IMR-90 (cell line): ENCODE measurements at regions not wholly inside any gene's neighbourhood (a gene's known extent, or its start where the extent isn't known, plus 50 kb on each side); places are given as distances from the start of the nearest gene placed in this dataset.

Source experiments
- ATAC-seq: fragments of 200-7000 bp; cut with Tn5 transposase; 2 replicates; pipeline ENCODE4 v1.9.1; 2020; ENCODE audit warnings: low read depth, mild to moderate bottlenecking, moderate library complexity
- BruUV-seq: library from RNA; stranded (reverse); fragments of 400-500 nt; replicated peaks from 2 replicates; lab custom pipeline; 2021; lab: Mats Ljungman, UMichigan
- CTCF ChIA-PET: fragments of 300-600 bp; formaldehyde crosslinking; extraction: SDS; loops from one replicate; lab custom pipeline; 2021; ENCODE audit warnings: antibody characterized with exemption; lab: Yijun Ruan, JAX
- POLR2A ChIA-PET: fragments of 300-600 bp; sonication (Branson Sonifier 250); formaldehyde crosslinking; loops from one replicate; lab custom pipeline; 2022; ENCODE audit warnings: antibody characterized with exemption; ENCODE audit not compliant: unreplicated experiment; lab: Charles Lee
- DNase-seq: peaks from one replicate; pipeline ENCODE4 v3.0.0; 2013
- H2AFZ ChIP-seq: replicated peaks from 2 replicates; pipeline ENCODE3; 2013; ENCODE audit warnings: low read length, mild to moderate bottlenecking; ENCODE audit not compliant: poor library complexity
- H2AK5ac ChIP-seq: 2 replicates; pipeline ENCODE4 v1.6.1; 2013; ENCODE audit warnings: low read depth, low read length, inconsistent platforms
- H2AK9ac ChIP-seq: replicated peaks from 2 replicates; pipeline ENCODE3; 2013; ENCODE audit warnings: mild to moderate bottlenecking, low read depth, low read length, moderate library complexity; ENCODE audit not compliant: poor library complexity
- H2BK120ac ChIP-seq: 2 replicates; pipeline ENCODE4 v1.6.1; 2013; ENCODE audit warnings: low read depth, low read length, inconsistent platforms
- H2BK15ac ChIP-seq: 3 replicates; pipeline ENCODE4 v1.6.1; 2013; ENCODE audit warnings: low read depth, low read length, inconsistent platforms
- H2BK20ac ChIP-seq: 2 replicates; pipeline ENCODE4 v1.6.1; 2013; ENCODE audit warnings: low read depth, mild to moderate bottlenecking, inconsistent platforms, low read length, moderate library complexity
- H2BK5ac ChIP-seq: 2 replicates; pipeline ENCODE4 v1.6.1; 2013; ENCODE audit warnings: mild to moderate bottlenecking, low read depth, low read length, inconsistent platforms; ENCODE audit not compliant: poor library complexity, severe bottlenecking
- H3K14ac ChIP-seq: replicated peaks from 2 replicates; pipeline ENCODE4 v1.6.1; 2013; ENCODE audit warnings: low read depth, low read length, inconsistent platforms
- H3K18ac ChIP-seq: 2 replicates; pipeline ENCODE4 v1.6.1; 2013; ENCODE audit warnings: low read depth, low read length, control low read depth
- H3K23ac ChIP-seq: 2 replicates; pipeline ENCODE4 v1.6.1; 2013; ENCODE audit warnings: low read depth, low read length, inconsistent platforms
- H3K27ac ChIP-seq: 2 replicates; pipeline ENCODE4 v1.5.1; 2013; ENCODE audit warnings: mild to moderate bottlenecking, control low read depth, low read length; ENCODE audit not compliant: insufficient read depth
- H3K27me3 ChIP-seq: 2 replicates; pipeline ENCODE4 v1.6.1; 2013; ENCODE audit warnings: low read length; ENCODE audit not compliant: control insufficient read depth, insufficient read depth
- H3K36me3 ChIP-seq: 2 replicates; pipeline ENCODE4 v1.6.1; 2013; ENCODE audit warnings: low read length, mixed read lengths; ENCODE audit not compliant: control insufficient read depth, insufficient read depth
- H3K4ac ChIP-seq: 2 replicates; pipeline ENCODE4 v1.6.1; 2013; ENCODE audit warnings: low read depth, low read length, inconsistent platforms
- H3K4me1 ChIP-seq: 2 replicates; pipeline ENCODE4 v1.6.1; 2013; ENCODE audit warnings: low read length, mixed read lengths; ENCODE audit not compliant: control insufficient read depth, insufficient read depth
- H3K4me2 ChIP-seq: 2 replicates; pipeline ENCODE4 v1.6.1; 2013; ENCODE audit warnings: low read depth, mild to moderate bottlenecking, control low read depth, low read length, moderate library complexity
- H3K4me3 ChIP-seq: 2 replicates; pipeline ENCODE4 v1.5.1; 2013; ENCODE audit warnings: low read depth, mild to moderate bottlenecking, control low read depth, low read length, moderate library complexity; ENCODE audit not compliant: insufficient read depth
- H3K56ac ChIP-seq: 2 replicates; pipeline ENCODE4 v1.6.1; 2013; ENCODE audit warnings: low read length, inconsistent platforms; ENCODE audit not compliant: insufficient read depth; ENCODE audit errors: extremely low read depth
- H3K79me1 ChIP-seq, 2 experiments: 2 replicates each; pipeline ENCODE4 v1.6.1; 2013; ENCODE audit warnings: low read length in 2 of 2, inconsistent platforms in 1 of 2, low read depth in 1 of 2
- H3K9ac ChIP-seq: 2 replicates; pipeline ENCODE4 v1.6.1; 2013; ENCODE audit warnings: low read depth, low read length, control low read depth
- H3K9me1 ChIP-seq: 2 replicates; pipeline ENCODE4 v1.6.1; 2013; ENCODE audit warnings: low read length, inconsistent platforms; ENCODE audit not compliant: insufficient read depth
- H3K9me3 ChIP-seq: 2 replicates; pipeline ENCODE4 v1.6.1; 2013; ENCODE audit warnings: low read length; ENCODE audit not compliant: control insufficient read depth, insufficient read depth
- H4K20me1 ChIP-seq: 2 replicates; pipeline ENCODE4 v1.6.1; 2013; ENCODE audit warnings: low read length, inconsistent platforms; ENCODE audit not compliant: insufficient read depth
- H4K5ac ChIP-seq: 2 replicates; pipeline ENCODE4 v1.6.1; 2013; ENCODE audit warnings: mild to moderate bottlenecking, low read depth, low read length, control low read depth
- H4K8ac ChIP-seq, 2 experiments: 2 replicates each; pipeline ENCODE4 v1.6.1; 2013; ENCODE audit warnings: low read depth in 2 of 2, low read length in 2 of 2, control low read depth in 1 of 2, inconsistent platforms in 1 of 2
- H4K91ac ChIP-seq: 2 replicates; pipeline ENCODE4 v1.6.1; 2013; ENCODE audit warnings: low read depth, low read length, inconsistent platforms; ENCODE audit not compliant: insufficient read depth
- CEBPB ChIP-seq: IDR thresholded peaks from 2 replicates; pipeline ENCODE4 v1.6.1; 2012; ENCODE audit warnings: low read depth, low read length, improper control_type of control experiment
- WGBS, 2 experiments: methylation state at CpG; one replicate each; pipeline versions ENCODE4 v1.1.5 to v1.1.7; 2013; ENCODE audit warnings: missing lambda C conversion rate in 2 of 2; ENCODE audit not compliant: insufficient read length in 1 of 2; ENCODE audit errors: extremely low coverage in 2 of 2; 5-methylcytosine and 5-hydroxymethylcytosine counted together
- dilution Hi-C: fragments of 300-500 bp; cut with HindIII; formaldehyde crosslinking; loops from one replicate; pipeline ENCODE4 v1.14.3; 2018; ENCODE audit warnings: low sequenced_read_pairs; ENCODE audit not compliant: unreplicated experiment
- in situ Hi-C: fragments of 300-500 bp; cut with MboI; formaldehyde crosslinking; loops from 3 replicates; pipeline ENCODE4 v1.14.3; 2019; ENCODE audit warnings: low sequenced_read_pairs, inconsistent platforms, mixed read lengths
- intact Hi-C: fragments of 100-400 bp; cut with micrococcal nuclease; formaldehyde crosslinking; loops from 2 replicates; pipeline ENCODE4 v1.10.0; 2022
- TF ChIP-seq, protein P1 (sequence below): fragments of 150-350 bp; IDR thresholded peaks from 2 replicates; pipeline ENCODE4 v1.6.1; 2017; ENCODE audit warnings: mild to moderate bottlenecking, antibody characterized with exemption, low read length, low read depth

DNA sequence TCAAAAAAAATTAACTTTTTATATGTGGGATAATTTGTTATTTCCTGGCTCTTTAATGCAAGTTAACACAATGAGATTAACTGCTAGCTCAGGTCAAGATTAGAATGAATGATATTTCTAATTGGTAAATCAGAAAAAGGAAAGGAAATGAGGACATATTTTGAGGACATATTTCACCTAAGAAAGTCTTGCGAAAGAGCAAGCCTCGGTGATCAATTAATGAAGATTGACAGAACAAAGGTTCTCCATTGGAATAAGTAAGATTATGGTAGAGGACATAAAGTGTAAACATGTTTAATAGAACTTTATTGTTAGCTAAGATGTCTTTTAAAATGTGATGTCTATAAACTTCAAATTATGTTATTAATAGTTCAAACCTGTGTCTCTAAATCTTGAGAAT lies 1617.8 kb downstream of the KCNT2 start:
- intact Hi-C loops, result no loop called here

More for the DNA sequence above, 1617.8 kb downstream of the KCNT2 start:
- no peaks in the 10 kb centered on the region for H3K9me1 ChIP-seq
- no peaks in the 10 kb centered on the region for H3K79me1 ChIP-seq
- H4K91ac ChIP-seq, result no peak overlapping the region
- H3K9me3 ChIP-seq, result no peaks in the 10 kb centered on the region
- H2BK15ac ChIP-seq, result no peak overlapping the region
- H2BK5ac ChIP-seq, result no peak overlapping the region
- H3K27ac ChIP-seq, result no peak overlapping the region
- H4K8ac ChIP-seq, result no peak overlapping the region
- H4K20me1 ChIP-seq, result no peaks in the 10 kb centered on the region
- DNase-seq (no peak), ATAC-seq (no peak)
- POLR2A ChIA-PET, result no interaction called here
- no peak overlapping the region for H2AFZ ChIP-seq
- no peak overlapping the region for H3K23ac ChIP-seq
- no peak overlapping the region for H3K4ac ChIP-seq
- TF ChIP-seq, protein P1, sequence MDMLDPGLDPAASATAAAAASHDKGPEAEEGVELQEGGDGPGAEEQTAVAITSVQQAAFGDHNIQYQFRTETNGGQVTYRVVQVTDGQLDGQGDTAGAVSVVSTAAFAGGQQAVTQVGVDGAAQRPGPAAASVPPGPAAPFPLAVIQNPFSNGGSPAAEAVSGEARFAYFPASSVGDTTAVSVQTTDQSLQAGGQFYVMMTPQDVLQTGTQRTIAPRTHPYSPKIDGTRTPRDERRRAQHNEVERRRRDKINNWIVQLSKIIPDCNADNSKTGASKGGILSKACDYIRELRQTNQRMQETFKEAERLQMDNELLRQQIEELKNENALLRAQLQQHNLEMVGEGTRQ, result no peak
- peak; percentile 60 for TF ChIP-seq CEBPB
- no peak overlapping the region for H3K14ac ChIP-seq
- CTCF ChIA-PET, result no interaction called here
- H3K18ac ChIP-seq, result no peak overlapping the region
- no CpG with 5 or more reads among the region's 2 CpGs for WGBS, 2 experiments
- no TSS peak for BruUV-seq
- no peak overlapping the region for H2BK20ac ChIP-seq
- no peaks in the 10 kb centered on the region for H3K36me3 ChIP-seq
- no peak overlapping the region for H2AK9ac ChIP-seq
- H3K9ac ChIP-seq, result no peak overlapping the region
- dilution Hi-C loops (no loop called here), in situ Hi-C loops (no loop called here)
- H2AK5ac ChIP-seq, result no peak overlapping the region
- no peak overlapping the region for H3K56ac ChIP-seq
- H4K5ac ChIP-seq, result no peak overlapping the region
- no peaks in the 10 kb centered on the region for H3K27me3 ChIP-seq
- H3K4me3 ChIP-seq, result no peak overlapping the region
- no peaks in the 10 kb centered on the region for H3K4me1 ChIP-seq
- no peak overlapping the region for H2BK120ac ChIP-seq
- H3K4me2 ChIP-seq, result no peak overlapping the region
